Suprapubic skin (tissue), 4 donors: ENCODE measurements at regions not wholly inside any gene's neighbourhood (a gene's known extent, or its start where the extent isn't known, plus 50 kb on each side); places are given as distances from the start of the nearest gene placed in this dataset.

Experiments used
- DNase-seq, 2 donors: peaks; one replicate each; pipeline ENCODE4 v3.0.0-alpha.2; 2019; ENCODE audit warnings: low spot score in 2 of 2
- H3K27ac ChIP-seq: fragments of 200-600 bp; sonication (generic); one replicate; pipeline ENCODE4 v1.5.1; 2019
- H3K27me3 ChIP-seq: fragments of 200-600 bp; sonication (generic); one replicate; pipeline ENCODE4 v1.5.1; 2019
- H3K36me3 ChIP-seq: fragments of 200-600 bp; sonication (generic); one replicate; pipeline ENCODE4 v1.5.1; 2019
- H3K4me1 ChIP-seq: fragments of 200-600 bp; sonication (generic); one replicate; pipeline ENCODE4 v1.5.1; 2019
- H3K4me3 ChIP-seq: fragments of 200-600 bp; sonication (generic); one replicate; pipeline ENCODE4 v1.5.1; 2019; ENCODE audit warnings: mild to moderate bottlenecking
- H3K9me3 ChIP-seq: fragments of 200-600 bp; sonication (generic); one replicate; pipeline ENCODE4 v1.5.1; 2019
- EP300 ChIP-seq: sonication (generic); formaldehyde crosslinking; IDR thresholded peaks from one replicate; pipeline ENCODE4 v1.6.1; 2017; ENCODE audit warnings: antibody characterized with exemption
- POLR2A ChIP-seq, 2 donors: fragments of 450-650 bp; IDR thresholded peaks; one replicate each; pipeline ENCODE4 v1.6.1; 2017; ENCODE audit warnings: antibody characterized with exemption in 2 of 2, mild to moderate bottlenecking in 2 of 2, moderate library complexity in 2 of 2
- POLR2AphosphoS5 ChIP-seq, 3 donors: sonication (generic); formaldehyde crosslinking; IDR thresholded peaks; one replicate each; pipeline ENCODE4 v1.6.1; 2017; ENCODE audit warnings: antibody characterized with exemption in 3 of 3
- WGBS: methylation state at CpG from one replicate; pipeline ENCODE4 v1.1.5; 2018; 5-methylcytosine and 5-hydroxymethylcytosine counted together
- TF ChIP-seq, protein P1 (sequence below), 2 donors: fragments of 200-600 bp in 1 of 2; fragments of 450-650 bp in 1 of 2; sonication (generic) in 1 of 2; IDR thresholded peaks; one replicate each; pipeline ENCODE4 v1.5.1; 2016 to 2019; ENCODE audit warnings: antibody characterized with exemption in 2 of 2, mild to moderate bottlenecking in 1 of 2, moderate library complexity in 1 of 2

DNA sequence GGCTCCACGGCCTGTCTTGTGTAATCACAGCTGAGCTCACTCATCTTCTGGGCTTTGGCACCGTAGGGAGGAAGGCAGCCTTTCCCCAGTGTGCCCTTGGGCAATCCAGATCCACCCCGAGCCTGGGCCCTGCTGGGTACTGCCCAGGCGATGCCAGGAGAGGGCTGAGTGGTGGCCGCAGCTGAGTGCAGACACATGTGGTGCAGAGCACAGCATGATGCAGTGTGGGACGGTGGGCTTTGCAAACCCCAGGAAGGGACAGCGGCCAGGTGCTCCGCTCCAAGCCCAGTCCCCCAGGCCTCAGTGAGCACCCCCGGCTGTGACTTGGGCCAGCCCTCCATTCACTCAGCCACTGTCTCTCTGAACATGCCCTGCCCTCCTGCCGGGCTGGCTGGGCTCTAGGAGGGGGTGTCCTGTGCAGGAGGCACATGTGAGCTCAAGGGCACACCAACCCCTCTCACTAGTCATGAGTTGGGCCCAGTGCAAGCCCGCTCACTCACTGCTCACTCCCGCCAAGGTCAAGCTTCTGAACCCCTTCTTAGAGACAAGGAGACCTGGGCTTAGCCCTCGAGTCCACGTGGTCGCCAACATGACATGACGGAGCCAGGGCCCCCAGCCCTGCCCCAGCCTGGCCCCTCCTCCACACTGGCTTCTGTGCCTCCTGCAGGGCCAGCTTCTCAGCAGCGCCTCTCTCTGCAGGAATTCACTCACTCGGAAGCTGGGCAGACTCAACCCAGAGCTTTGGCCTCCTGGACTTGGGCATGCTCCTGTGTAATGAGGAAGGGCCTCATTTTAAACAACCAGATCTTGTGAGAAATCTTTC is 77.5 kb upstream of the INSIG1 start:
- H3K27me3 ChIP-seq, result peaks cover 16% of the 10 kb centered on the region
- peak in 1 of 2 donors; percentile 66 for DNase-seq
- H3K9me3 ChIP-seq, result no peaks in the 10 kb centered on the region
- no peaks in the 10 kb centered on the region for H3K36me3 ChIP-seq
- 73% methylated on average over 12 of the region's 18 CpGs for WGBS
- no peak overlapping the region for H3K27ac ChIP-seq
- H3K4me3 ChIP-seq, result no peak overlapping the region
- TF ChIP-seq EP300 (no peak), POLR2AphosphoS5 (IDR thresholded peaks at IDR 0.05) (no peak), POLR2A (IDR thresholded peaks at IDR 0.05) (no peak)
- TF ChIP-seq, protein P1, sequence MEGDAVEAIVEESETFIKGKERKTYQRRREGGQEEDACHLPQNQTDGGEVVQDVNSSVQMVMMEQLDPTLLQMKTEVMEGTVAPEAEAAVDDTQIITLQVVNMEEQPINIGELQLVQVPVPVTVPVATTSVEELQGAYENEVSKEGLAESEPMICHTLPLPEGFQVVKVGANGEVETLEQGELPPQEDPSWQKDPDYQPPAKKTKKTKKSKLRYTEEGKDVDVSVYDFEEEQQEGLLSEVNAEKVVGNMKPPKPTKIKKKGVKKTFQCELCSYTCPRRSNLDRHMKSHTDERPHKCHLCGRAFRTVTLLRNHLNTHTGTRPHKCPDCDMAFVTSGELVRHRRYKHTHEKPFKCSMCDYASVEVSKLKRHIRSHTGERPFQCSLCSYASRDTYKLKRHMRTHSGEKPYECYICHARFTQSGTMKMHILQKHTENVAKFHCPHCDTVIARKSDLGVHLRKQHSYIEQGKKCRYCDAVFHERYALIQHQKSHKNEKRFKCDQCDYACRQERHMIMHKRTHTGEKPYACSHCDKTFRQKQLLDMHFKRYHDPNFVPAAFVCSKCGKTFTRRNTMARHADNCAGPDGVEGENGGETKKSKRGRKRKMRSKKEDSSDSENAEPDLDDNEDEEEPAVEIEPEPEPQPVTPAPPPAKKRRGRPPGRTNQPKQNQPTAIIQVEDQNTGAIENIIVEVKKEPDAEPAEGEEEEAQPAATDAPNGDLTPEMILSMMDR (IDR thresholded peaks at IDR 0.05), result no peak
- H3K4me1 ChIP-seq, result peaks cover 5% of the 10 kb centered on the region

DNA sequence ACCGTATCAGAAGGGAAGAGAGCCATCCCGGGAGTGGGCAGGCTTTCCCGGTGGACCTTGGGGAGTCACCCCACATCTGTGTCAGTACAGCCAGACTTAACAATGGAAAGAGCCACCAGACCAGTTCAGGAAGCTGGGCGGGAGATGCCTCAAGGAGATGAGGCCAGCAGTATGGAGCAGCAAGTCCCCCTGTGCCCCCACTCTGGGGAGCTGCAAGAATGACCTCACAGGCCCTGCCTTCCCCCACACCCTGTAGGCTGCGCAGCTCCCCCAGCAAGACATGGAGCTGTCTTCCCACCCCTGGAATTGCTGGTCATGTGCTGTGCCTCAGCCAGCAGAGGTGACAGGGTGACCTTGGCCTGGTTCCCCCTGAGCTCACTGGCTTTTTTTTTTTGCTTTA is 76.8 kb upstream of the INSIG1 start:
- TF ChIP-seq POLR2A (IDR thresholded peaks at IDR 0.05) (no peak), POLR2AphosphoS5 (IDR thresholded peaks at IDR 0.05) (no peak), EP300 (no peak)
- TF ChIP-seq, protein P1 (IDR thresholded peaks at IDR 0.05), result no peak
- Histone ChIP-seq H3K36me3 (no peaks in the 10 kb centered on the region), H3K27ac (no peak overlapping the region), H3K9me3 (no peaks in the 10 kb centered on the region), H3K4me3 (no peak overlapping the region), H3K27me3 (peaks cover 14% of the 10 kb centered on the region), H3K4me1 (peaks cover 5% of the 10 kb centered on the region)
- peak in 1 of 2 donors; percentile 34 for DNase-seq
- WGBS, result 83% methylated on average over 4 of the region's 5 CpGs

DNA sequence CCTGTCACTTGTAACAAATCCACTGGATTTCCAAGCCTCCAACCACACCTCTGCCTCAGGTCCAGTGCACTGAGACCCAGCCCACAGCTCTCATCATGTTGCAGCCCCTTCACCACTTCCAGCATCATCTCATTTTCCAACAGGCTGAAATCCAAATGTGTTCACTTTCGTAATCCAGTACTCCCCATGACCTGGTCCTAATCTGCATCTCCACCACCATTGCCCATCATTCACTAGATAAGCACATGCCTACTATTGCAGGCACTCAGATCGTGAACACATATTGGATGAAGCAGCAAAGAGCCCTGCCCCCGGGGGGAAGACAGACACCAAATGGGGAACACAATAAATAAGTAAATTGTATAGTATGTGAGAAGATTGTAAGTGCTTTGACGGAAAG is 76.1 kb upstream of the INSIG1 start:
- Histone ChIP-seq H3K36me3 (no peaks in the 10 kb centered on the region), H3K4me3 (no peak overlapping the region), H3K4me1 (peaks cover 5% of the 10 kb centered on the region), H3K27me3 (peaks cover 15% of the 10 kb centered on the region), H3K27ac (no peak overlapping the region), H3K9me3 (no peaks in the 10 kb centered on the region)
- peak in 1 of 2 donors; percentile 45 for DNase-seq
- WGBS, result 88% methylated on average over 4 of the region's 4 CpGs
- TF ChIP-seq, protein P1 (IDR thresholded peaks at IDR 0.05), result no peak
- TF ChIP-seq POLR2AphosphoS5 (IDR thresholded peaks at IDR 0.05) (no peak), POLR2A (IDR thresholded peaks at IDR 0.05) (no peak), EP300 (no peak)

- Histone ChIP-seq H3K36me3 (no peaks in the 10 kb centered on the region), H3K4me1 (peaks cover 5% of the 10 kb centered on the region), H3K27ac (no peak overlapping the region), H3K9me3 (no peaks in the 10 kb centered on the region), H3K4me3 (no peak overlapping the region), H3K27me3 (peaks cover 16% of the 10 kb centered on the region)
- WGBS, result 70% methylated on average over 2 of the region's 2 CpGs
- TF ChIP-seq POLR2A (IDR thresholded peaks at IDR 0.05), result no peak
- TF ChIP-seq, protein P1 (IDR thresholded peaks at IDR 0.05), result no peak
- no peak for TF ChIP-seq POLR2AphosphoS5 (IDR thresholded peaks at IDR 0.05)
- no peak for TF ChIP-seq EP300
- no peak for DNase-seq
Measured at GRCh38 chr7:155222061-155222460, 75.6 kb upstream of the INSIG1 start.

DNA sequence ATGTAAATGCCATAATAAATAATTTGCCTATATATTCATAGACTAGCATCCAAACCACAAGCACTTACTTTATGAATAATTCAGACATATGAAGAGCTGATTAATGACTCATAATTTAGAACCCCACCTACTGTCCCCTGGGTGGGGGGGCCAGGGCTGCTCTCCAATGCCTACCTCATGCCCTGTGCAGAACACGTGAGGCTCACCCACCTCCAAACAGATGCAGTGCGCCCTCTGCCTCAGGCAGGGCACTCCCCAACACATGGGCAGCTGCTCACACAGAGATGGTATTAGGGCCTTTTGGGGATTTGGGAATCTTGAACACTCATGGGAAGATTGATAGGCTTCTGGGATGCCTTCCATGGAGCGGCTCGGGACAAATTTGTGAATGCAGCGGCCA is 75.1 kb upstream of the INSIG1 start:
- Histone ChIP-seq H3K4me3 (no peak overlapping the region), H3K27me3 (peaks cover 21% of the 10 kb centered on the region), H3K27ac (no peak overlapping the region), H3K9me3 (no peaks in the 10 kb centered on the region), H3K36me3 (no peaks in the 10 kb centered on the region), H3K4me1 (peaks cover 5% of the 10 kb centered on the region)
- peak in 1 of 2 donors; percentile 50 for DNase-seq
- TF ChIP-seq POLR2AphosphoS5 (IDR thresholded peaks at IDR 0.05), result no peak
- TF ChIP-seq, protein P1 (IDR thresholded peaks at IDR 0.05), result no peak
- TF ChIP-seq POLR2A (IDR thresholded peaks at IDR 0.05), result no peak
- TF ChIP-seq EP300, result no peak
- WGBS, result 44% methylated on average over 5 of the region's 5 CpGs
